Progenitor cell of endocrine pancreas (in vitro differentiated cells): ENCODE measurements at regions not wholly inside any gene's neighbourhood (a gene's known extent, or its start where the extent isn't known, plus 50 kb on each side); places are given as distances from the start of the nearest gene placed in this dataset.

Experiments
- DNase-seq: peaks from one replicate; pipeline ENCODE4 v3.0.0; 2021; ENCODE audit warnings: low spot score; ENCODE audit not compliant: unreplicated experiment
- H3K27ac Mint-ChIP-seq: 2 replicates; pipeline ENCODE4 v1.8.0; 2021; ENCODE audit warnings: mild to moderate bottlenecking, moderate library complexity, mixed read lengths
- H3K27me3 Mint-ChIP-seq: 2 replicates; pipeline ENCODE4 v1.8.0; 2021; ENCODE audit warnings: mixed read lengths
- H3K36me3 Mint-ChIP-seq: 2 replicates; pipeline ENCODE4 v1.8.0; 2022; ENCODE audit warnings: mixed read lengths; ENCODE audit not compliant: insufficient read depth
- H3K4me1 Mint-ChIP-seq: 2 replicates; pipeline ENCODE4 v1.8.0; 2021; ENCODE audit warnings: low read depth, mixed read lengths
- H3K4me3 Mint-ChIP-seq: 2 replicates; pipeline ENCODE4 v1.8.0; 2021; ENCODE audit warnings: low read depth, mild to moderate bottlenecking, moderate library complexity, mixed read lengths
- H3K9me3 Mint-ChIP-seq: 2 replicates; pipeline ENCODE4 v1.8.0; 2021; ENCODE audit warnings: low read depth, mixed read lengths
- TF ChIP-seq, protein P1 (sequence below): fragments of 200-600 bp; sonication (generic); IDR thresholded peaks from one replicate; pipeline ENCODE4 v1.5.0; 2021; ENCODE audit warnings: antibody characterized with exemption, mild to moderate bottlenecking; ENCODE audit not compliant: unreplicated experiment

DNA sequence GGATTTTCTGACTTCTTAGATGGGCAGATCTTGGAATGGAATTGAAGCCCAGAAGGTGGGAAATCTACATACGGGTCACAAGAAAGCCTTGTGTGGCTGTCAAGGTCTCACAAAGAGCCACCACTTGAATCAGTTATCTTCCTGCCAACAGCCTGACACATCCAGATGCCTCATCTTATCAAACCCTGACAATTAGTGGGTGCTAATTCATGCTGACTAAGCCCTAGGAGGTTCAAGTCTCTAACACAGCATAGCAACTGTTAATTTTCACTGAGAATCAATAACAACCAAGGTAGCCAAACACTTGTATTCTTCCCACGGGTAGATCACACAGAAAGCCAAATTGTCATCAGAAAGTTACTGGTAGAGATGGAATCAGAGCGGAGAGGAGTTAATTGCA lies 222.2 kb downstream of the TMEM167A start:
- Mint-ChIP-seq H3K4me3 (no peak overlapping the region), H3K9me3 (no peaks in the 10 kb centered on the region), H3K27ac (no peak overlapping the region), H3K4me1 (peaks cover 23% of the 10 kb centered on the region), H3K27me3 (no peaks in the 10 kb centered on the region), H3K36me3 (no peaks in the 10 kb centered on the region)
- DNase-seq, result no peak
- TF ChIP-seq, protein P1, sequence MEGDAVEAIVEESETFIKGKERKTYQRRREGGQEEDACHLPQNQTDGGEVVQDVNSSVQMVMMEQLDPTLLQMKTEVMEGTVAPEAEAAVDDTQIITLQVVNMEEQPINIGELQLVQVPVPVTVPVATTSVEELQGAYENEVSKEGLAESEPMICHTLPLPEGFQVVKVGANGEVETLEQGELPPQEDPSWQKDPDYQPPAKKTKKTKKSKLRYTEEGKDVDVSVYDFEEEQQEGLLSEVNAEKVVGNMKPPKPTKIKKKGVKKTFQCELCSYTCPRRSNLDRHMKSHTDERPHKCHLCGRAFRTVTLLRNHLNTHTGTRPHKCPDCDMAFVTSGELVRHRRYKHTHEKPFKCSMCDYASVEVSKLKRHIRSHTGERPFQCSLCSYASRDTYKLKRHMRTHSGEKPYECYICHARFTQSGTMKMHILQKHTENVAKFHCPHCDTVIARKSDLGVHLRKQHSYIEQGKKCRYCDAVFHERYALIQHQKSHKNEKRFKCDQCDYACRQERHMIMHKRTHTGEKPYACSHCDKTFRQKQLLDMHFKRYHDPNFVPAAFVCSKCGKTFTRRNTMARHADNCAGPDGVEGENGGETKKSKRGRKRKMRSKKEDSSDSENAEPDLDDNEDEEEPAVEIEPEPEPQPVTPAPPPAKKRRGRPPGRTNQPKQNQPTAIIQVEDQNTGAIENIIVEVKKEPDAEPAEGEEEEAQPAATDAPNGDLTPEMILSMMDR, result no peak

DNA sequence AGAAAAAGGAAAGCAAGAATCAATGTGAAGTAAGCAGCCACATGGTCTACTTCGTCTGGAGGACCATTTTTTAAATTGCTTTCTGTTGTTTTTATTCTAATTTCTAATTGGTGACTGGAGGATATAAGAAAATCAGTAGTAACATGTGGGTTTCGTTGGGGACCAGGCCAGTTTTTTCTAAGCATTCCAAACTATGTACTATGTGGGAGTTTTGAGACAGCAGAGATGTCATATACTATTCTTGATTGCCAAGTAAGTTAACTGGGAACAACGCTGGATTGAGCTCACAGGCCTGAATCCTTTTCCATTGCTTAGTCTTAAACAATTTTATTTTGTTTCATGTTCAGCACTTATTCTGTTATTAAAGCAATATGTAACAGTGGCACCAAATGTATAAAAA lies 225.7 kb downstream of the TMEM167A start:
- no peak overlapping the region for H3K27ac Mint-ChIP-seq

GRCh38 chr5:82850393-82850792 lies 226.8 kb downstream of the TMEM167A start:
- no peaks in the 10 kb centered on the region for H3K36me3 Mint-ChIP-seq
- no peak overlapping the region for H3K27ac Mint-ChIP-seq
- DNase-seq, result no peak
- no peaks in the 10 kb centered on the region for H3K27me3 Mint-ChIP-seq
- peaks cover 14% of the 10 kb centered on the region for H3K4me1 Mint-ChIP-seq
- H3K4me3 Mint-ChIP-seq, result no peak overlapping the region
- TF ChIP-seq, protein P1, result no peak
- no peaks in the 10 kb centered on the region for H3K9me3 Mint-ChIP-seq

More for the DNA sequence above, 225.7 kb downstream of the TMEM167A start:
- Mint-ChIP-seq H3K4me1 (peaks cover 15% of the 10 kb centered on the region), H3K9me3 (no peaks in the 10 kb centered on the region), H3K4me3 (no peak overlapping the region), H3K36me3 (no peaks in the 10 kb centered on the region), H3K27me3 (no peaks in the 10 kb centered on the region)
- DNase-seq, result no peak
- TF ChIP-seq, protein P1, result no peak

- H3K4me3 Mint-ChIP-seq, result no peak overlapping the region
- peaks cover 9% of the 10 kb centered on the region for H3K4me1 Mint-ChIP-seq
- H3K9me3 Mint-ChIP-seq, result no peaks in the 10 kb centered on the region
- no peaks in the 10 kb centered on the region for H3K27me3 Mint-ChIP-seq
- TF ChIP-seq, protein P1, result no peak
- DNase-seq, result no peak
- H3K27ac Mint-ChIP-seq, result no peak overlapping the region
- H3K36me3 Mint-ChIP-seq, result no peaks in the 10 kb centered on the region
Measured at GRCh38 chr5:82849885-82850284, 227.3 kb downstream of the TMEM167A start.

DNA sequence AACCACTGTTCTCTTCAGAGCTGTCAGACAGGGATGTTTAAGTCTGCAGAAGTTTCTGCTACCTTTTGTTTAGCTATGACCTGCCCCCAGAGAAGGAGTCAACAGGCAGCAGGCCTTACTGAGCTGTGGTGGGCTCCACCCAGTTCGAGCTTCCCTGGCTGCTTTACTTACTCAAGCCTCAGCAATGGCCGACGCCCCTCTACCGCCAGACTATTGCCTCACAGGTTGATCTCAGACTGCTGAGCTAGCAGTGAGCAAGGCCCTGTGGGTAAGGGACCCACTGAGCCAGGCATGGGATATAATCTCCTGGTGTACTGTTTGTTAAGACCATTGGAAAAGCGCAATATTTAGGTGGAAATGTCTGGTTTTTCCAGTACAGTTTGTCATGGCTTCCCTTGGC lies 229.6 kb downstream of the TMEM167A start:
- no peak for DNase-seq
- Mint-ChIP-seq H3K27me3 (no peaks in the 10 kb centered on the region), H3K9me3 (peaks cover 3% of the 10 kb centered on the region), H3K4me3 (no peak overlapping the region), H3K4me1 (peaks cover 3% of the 10 kb centered on the region), H3K27ac (no peak overlapping the region), H3K36me3 (no peaks in the 10 kb centered on the region)
- TF ChIP-seq, protein P1, result no peak
